H1 (cell line): ENCODE measurements at regions not wholly inside any gene's neighbourhood (a gene's known extent, or its start where the extent isn't known, plus 50 kb on each side); places are given as distances from the start of the nearest gene placed in this dataset.

Experiments
- CTCF ChIA-PET: fragments of 300-600 bp; sonication (Branson Sonifier 250); formaldehyde crosslinking; loops from one replicate; lab custom pipeline; 2021; ENCODE audit not compliant: partially characterized antibody; lab: Charles Lee
- POLR2A ChIA-PET: fragments of 300-600 bp; sonication (Branson Sonifier 250); formaldehyde crosslinking; loops from one replicate; lab custom pipeline; 2021; ENCODE audit warnings: inconsistent platforms; ENCODE audit not compliant: partially characterized antibody; lab: Charles Lee
- DNase-seq, 2 experiments: peaks; one replicate each; pipeline versions ENCODE4 v3.0.0 to v3.0.0-alpha.2; 2010 to 2022; ENCODE audit warnings: low spot score in 2 of 2, low read depth in 1 of 2, mixed read lengths in 1 of 2
- FAIRE-seq: peaks from 2 replicates; lab custom pipeline; 2011; peaks lifted over from hg19 to GRCh38; lab: Jason Lieb, UNC
- H2AFZ ChIP-seq: 2 replicates; pipeline ENCODE4 v1.8.1; 2012; ENCODE audit warnings: low read length, inconsistent platforms
- H2AK5ac ChIP-seq: 2 replicates; pipeline ENCODE4 v1.6.1; 2013; ENCODE audit warnings: low read depth, low read length
- H2BK120ac ChIP-seq: replicated peaks from 2 replicates; pipeline ENCODE3; 2013; ENCODE audit warnings: low read depth, low read length, inconsistent platforms
- H2BK12ac ChIP-seq: 2 replicates; pipeline ENCODE4 v1.6.1; 2013; ENCODE audit warnings: low read depth, low read length
- H2BK15ac ChIP-seq: 2 replicates; pipeline ENCODE4 v1.6.1; 2013; ENCODE audit warnings: low read length
- H2BK20ac ChIP-seq: 2 replicates; pipeline ENCODE4 v1.6.1; 2013; ENCODE audit warnings: low read length
- H2BK5ac ChIP-seq: 2 replicates; pipeline ENCODE4 v1.6.1; 2013; ENCODE audit warnings: low read depth, low read length
- H3K14ac ChIP-seq: 2 replicates; pipeline ENCODE4 v1.6.1; 2013; ENCODE audit warnings: inconsistent platforms; ENCODE audit not compliant: insufficient read length
- H3K18ac ChIP-seq: 2 replicates; pipeline ENCODE4 v1.6.1; 2013; ENCODE audit warnings: low read length; ENCODE audit errors: extremely low read depth
- H3K23ac ChIP-seq: 2 replicates; pipeline ENCODE4 v1.6.1; 2013; ENCODE audit warnings: inconsistent platforms; ENCODE audit not compliant: insufficient read length
- H3K23me2 ChIP-seq: 2 replicates; pipeline ENCODE4 v1.6.1; 2013; ENCODE audit warnings: low read depth, low read length
- H3K27ac ChIP-seq: 2 replicates; pipeline ENCODE4 v1.6.1; 2011; ENCODE audit warnings: low read depth, low read length, inconsistent platforms
- H3K27me3 ChIP-seq, 4 experiments: replicated peaks in 1 of 4; 1 replicate in 1 of 4; 2 replicates in 3 of 4; pipeline versions ENCODE4 v1.6.1 to v1.8.1; 2011 to 2013; ENCODE audit warnings: low read length in 3 of 4, mild to moderate bottlenecking in 3 of 4, inconsistent platforms in 2 of 4, mixed read lengths in 2 of 4, moderate library complexity in 1 of 4; ENCODE audit not compliant: control insufficient read depth in 3 of 4, insufficient read depth in 3 of 4; ENCODE audit errors: extremely low read depth in 1 of 4
- H3K36me3 ChIP-seq, 4 experiments: 2 replicates each; pipeline versions ENCODE4 v1.6.1 to v1.8.1; 2011 to 2013; ENCODE audit warnings: mild to moderate bottlenecking in 4 of 4, low read length in 3 of 4, moderate library complexity in 2 of 4, control low read depth in 1 of 4, inconsistent platforms in 1 of 4; ENCODE audit not compliant: insufficient read depth in 4 of 4, control insufficient read depth in 2 of 4
- H3K4ac ChIP-seq: replicated peaks from 2 replicates; pipeline ENCODE3; 2013; ENCODE audit warnings: low read length, low read depth, mixed read lengths, inconsistent platforms; ENCODE audit not compliant: insufficient read length
- H3K4me1 ChIP-seq, 4 experiments: replicated peaks in 1 of 4; 1 replicate in 1 of 4; 2 replicates in 3 of 4; pipeline versions ENCODE4 v1.6.1 to v1.8.1; 2011 to 2013; ENCODE audit warnings: low read length in 3 of 4, inconsistent platforms in 2 of 4, mixed read lengths in 1 of 4; ENCODE audit not compliant: insufficient read depth in 4 of 4, control insufficient read depth in 3 of 4
- H3K4me2 ChIP-seq, 2 experiments: 2 replicates each; pipeline versions ENCODE4 v1.6.1 to v1.8.1; 2011 to 2013; ENCODE audit warnings: low read depth in 2 of 2, low read length in 2 of 2, control low read depth in 1 of 2, inconsistent platforms in 1 of 2, mild to moderate bottlenecking in 1 of 2; ENCODE audit not compliant: insufficient read depth in 1 of 2
- H3K4me3 ChIP-seq, 4 experiments: fragments of 200-600, 300-600 bp in 1 of 4; sonication (generic), shearing (Covaris generic), sonication (Bioruptor Twin) in 1 of 4; 2 replicates each; pipeline versions ENCODE4 v1.5.1 to v1.8.1; 2011 to 2016; ENCODE audit warnings: low read length in 4 of 4, low read depth in 3 of 4, control low read depth in 2 of 4, inconsistent platforms in 2 of 4, mild to moderate bottlenecking in 2 of 4, mixed read lengths in 1 of 4, moderate library complexity in 1 of 4; ENCODE audit not compliant: insufficient read depth in 2 of 4; ENCODE audit errors: extremely low read depth in 1 of 4
- H3K56ac ChIP-seq: replicated peaks from 2 replicates; pipeline ENCODE3; 2013; ENCODE audit warnings: low read depth, mild to moderate bottlenecking, mixed read lengths, low read length, inconsistent platforms; ENCODE audit not compliant: insufficient read length
- H3K79me1 ChIP-seq: 2 replicates; pipeline ENCODE4 v1.6.1; 2013; ENCODE audit warnings: low read depth, low read length, control low read depth
- H3K79me2 ChIP-seq, 2 experiments: 2 replicates each; pipeline versions ENCODE4 v1.6.1 to v1.8.1; 2012 to 2013; ENCODE audit warnings: low read length in 2 of 2, mild to moderate bottlenecking in 2 of 2, inconsistent platforms in 1 of 2; ENCODE audit not compliant: insufficient read depth in 2 of 2, control insufficient read depth in 1 of 2
- H3K9ac ChIP-seq, 4 experiments: replicated peaks in 1 of 4; 1 replicate in 1 of 4; 2 replicates in 3 of 4; pipeline versions ENCODE4 v1.6.1 to v1.8.1; 2011 to 2013; ENCODE audit warnings: low read depth in 3 of 4, low read length in 3 of 4, control low read depth in 2 of 4, mild to moderate bottlenecking in 2 of 4, moderate library complexity in 2 of 4, inconsistent platforms in 1 of 4; ENCODE audit errors: extremely low read depth in 1 of 4
- H3K9me3 ChIP-seq, 2 experiments: 2 replicates each; pipeline versions ENCODE4 v1.6.1 to v1.8.1; 2012 to 2013; ENCODE audit warnings: mild to moderate bottlenecking in 2 of 2, moderate library complexity in 2 of 2, control low read depth in 1 of 2, inconsistent platforms in 1 of 2, low read depth in 1 of 2, low read length in 1 of 2, mixed read lengths in 1 of 2; ENCODE audit not compliant: insufficient read depth in 2 of 2
- H4K20me1 ChIP-seq, 2 experiments: replicated peaks in 1 of 2; 2 replicates each; pipeline versions ENCODE3 to v1.8.1; 2011 to 2013; ENCODE audit warnings: inconsistent platforms in 2 of 2, low read length in 2 of 2, mild to moderate bottlenecking in 1 of 2; ENCODE audit not compliant: insufficient read depth in 2 of 2, control insufficient read depth in 1 of 2
- H4K5ac ChIP-seq: 2 replicates; pipeline ENCODE4 v1.6.1; 2013; ENCODE audit warnings: low read length, low read depth, mixed read lengths, inconsistent platforms; ENCODE audit not compliant: insufficient read length
- H4K8ac ChIP-seq: 2 replicates; pipeline ENCODE4 v1.8.0; 2013; ENCODE audit warnings: mild to moderate bottlenecking, moderate library complexity, low read length, inconsistent platforms; ENCODE audit not compliant: insufficient read depth; ENCODE audit errors: extremely low read depth
- H4K91ac ChIP-seq: replicated peaks from 2 replicates; pipeline ENCODE3; 2013; ENCODE audit warnings: low read length, mixed read lengths, inconsistent platforms; ENCODE audit not compliant: insufficient read length
- EZH2 ChIP-seq: fragments of 200-600 bp; sonication (generic); IDR thresholded peaks from 2 replicates; pipeline ENCODE4 v1.7.1; 2012; ENCODE audit warnings: low read depth, mild to moderate bottlenecking, moderate library complexity, low read length, inconsistent platforms; ENCODE audit not compliant: severe bottlenecking
- HDAC2 ChIP-seq, 2 experiments: fragments of 300-600 bp in 1 of 2; sonication (generic) in 1 of 2; IDR thresholded peaks; 2 replicates each; pipeline ENCODE4 v1.6.1; 2011 to 2012; ENCODE audit warnings: low read depth in 2 of 2, low read length in 2 of 2, mild to moderate bottlenecking in 2 of 2, moderate library complexity in 2 of 2, borderline replicate concordance in 1 of 2, inconsistent platforms in 1 of 2
- JUN ChIP-seq: IDR thresholded peaks from 2 replicates; pipeline ENCODE4 v1.6.1; 2011; ENCODE audit warnings: low read depth, mild to moderate bottlenecking, improper control_type of control experiment, low read length
- KDM4A ChIP-seq: IDR thresholded peaks from one replicate; pipeline ENCODE4 v1.7.1; 2012; ENCODE audit warnings: low read depth, mild to moderate bottlenecking, moderate library complexity, low read length, inconsistent platforms; ENCODE audit not compliant: severe bottlenecking
- MAFK ChIP-seq: IDR thresholded peaks from 2 replicates; pipeline ENCODE4 v1.6.1; 2012; ENCODE audit warnings: low read depth, mild to moderate bottlenecking, improper control_type of control experiment, low read length
- NANOG ChIP-seq: IDR thresholded peaks from 2 replicates; pipeline ENCODE4 v1.6.1; 2011; ENCODE audit warnings: low read length, low read depth, mild to moderate bottlenecking, inconsistent platforms; ENCODE audit not compliant: insufficient read depth, poor library complexity, severe bottlenecking
- RBBP5 ChIP-seq: IDR thresholded peaks from 2 replicates; pipeline ENCODE4 v1.7.1; 2012; ENCODE audit warnings: low read depth, mild to moderate bottlenecking, inconsistent platforms, low read length, moderate library complexity, borderline replicate concordance
- SIRT6 ChIP-seq: IDR thresholded peaks from one replicate; pipeline ENCODE4 v1.7.1; 2012; ENCODE audit warnings: low read length, inconsistent platforms
- SP1 ChIP-seq: IDR thresholded peaks from 2 replicates; pipeline ENCODE4 v1.6.1; 2011; ENCODE audit warnings: low read depth, low read length
- SP4 ChIP-seq: IDR thresholded peaks from 2 replicates; pipeline ENCODE4 v1.6.1; 2012; ENCODE audit warnings: low read length, inconsistent platforms
- SUZ12 ChIP-seq: fragments of 200-600 bp; sonication (generic); IDR thresholded peaks from 2 replicates; pipeline ENCODE4 v1.6.1; 2012; ENCODE audit warnings: mild to moderate bottlenecking, inconsistent platforms, low read length, moderate library complexity, mixed read lengths
- WGBS, 2 experiments: shearing (Covaris generic) in 1 of 2; methylation state at CpG; one replicate each; pipeline versions ENCODE4 v1.1.6 to v1.1.7; 2013 to 2015; ENCODE audit warnings: low lambda C conversion rate in 2 of 2, mixed read lengths in 2 of 2, inconsistent platforms in 1 of 2, low coverage in 1 of 2, missing lambda C conversion rate in 1 of 2; ENCODE audit not compliant: insufficient replicate concordance in 2 of 2, insufficient coverage in 1 of 2, insufficient read length in 1 of 2; ENCODE audit errors: extremely low coverage in 1 of 2, missing lambda C conversion rate in 1 of 2; 5-methylcytosine and 5-hydroxymethylcytosine counted together
- TF ChIP-seq, protein P1 (sequence below): IDR thresholded peaks from 2 replicates; pipeline ENCODE4 v1.6.1; 2011; ENCODE audit warnings: low read length, improper control_type of control experiment

GRCh38 chr4:37132975-37133360 lies 111.6 kb upstream of the NWD2 start:
- H2BK12ac ChIP-seq, result no peak overlapping the region
- H3K79me1 ChIP-seq, result no peaks in the 10 kb centered on the region
- no peak overlapping the region for H4K5ac ChIP-seq
- no peaks in the 10 kb centered on the region for H4K20me1 ChIP-seq
- H2AK5ac ChIP-seq, result no peak overlapping the region
- no peaks in the 10 kb centered on the region for H3K9me3 ChIP-seq
- H2BK5ac ChIP-seq, result no peak overlapping the region
- no peaks in the 10 kb centered on the region for H3K79me2 ChIP-seq
- no peak overlapping the region for H3K4me2 ChIP-seq
- CTCF ChIA-PET, result interaction anchor here (1.1 to 1.9 kb wide), 7 partner anchors 10 to 734 kb away, joined by 3 to 17 read pairs (median 4); no protein-coding TSS in a partner anchor
- H2BK15ac ChIP-seq, result no peak overlapping the region
- no peak overlapping the region for H3K4ac ChIP-seq
- H4K8ac ChIP-seq, result no peak overlapping the region
- H3K18ac ChIP-seq, result no peak overlapping the region
- H2AFZ ChIP-seq, result no peak overlapping the region
- H2BK120ac ChIP-seq, result no peak overlapping the region
- no peak for FAIRE-seq
- POLR2A ChIA-PET, result no interaction called here
- H3K23me2 ChIP-seq, result no peaks in the 10 kb centered on the region
- H3K14ac ChIP-seq, result no peak overlapping the region
- no peak for DNase-seq
- H3K23ac ChIP-seq, result no peak overlapping the region
- H3K4me1 ChIP-seq, result no peaks in the 10 kb centered on the region
- no peak overlapping the region for H3K4me3 ChIP-seq
- H3K36me3 ChIP-seq, result no peaks in the 10 kb centered on the region
- H2BK20ac ChIP-seq, result no peak overlapping the region
- H3K27ac ChIP-seq, result no peak overlapping the region
- H3K27me3 ChIP-seq, result no peaks in the 10 kb centered on the region
- H4K91ac ChIP-seq, result no peak overlapping the region
- no peak overlapping the region for H3K56ac ChIP-seq
- H3K9ac ChIP-seq, result no peak overlapping the region
- WGBS, 2 experiments, result 100% methylated on average over 1 of the region's 1 CpG; no CpG with 5 or more reads in 1 of the 2 experiments
- no peak for TF ChIP-seq JUN
- no peak for TF ChIP-seq SUZ12
- no peak for TF ChIP-seq SP4
- TF ChIP-seq SIRT6, result no peak
- TF ChIP-seq HDAC2 (IDR thresholded peaks at IDR 0.05; ENCODE audit: borderline replicate concordance in 1 of 2, low read depth in 2 of 2, low read length in 2 of 2), result no peak
- TF ChIP-seq SP1, result no peak
- TF ChIP-seq RBBP5, result no peak
- TF ChIP-seq MAFK, result no peak
- TF ChIP-seq NANOG, result no peak
- no peak for TF ChIP-seq EZH2
- no peak for TF ChIP-seq KDM4A
- TF ChIP-seq, protein P1, sequence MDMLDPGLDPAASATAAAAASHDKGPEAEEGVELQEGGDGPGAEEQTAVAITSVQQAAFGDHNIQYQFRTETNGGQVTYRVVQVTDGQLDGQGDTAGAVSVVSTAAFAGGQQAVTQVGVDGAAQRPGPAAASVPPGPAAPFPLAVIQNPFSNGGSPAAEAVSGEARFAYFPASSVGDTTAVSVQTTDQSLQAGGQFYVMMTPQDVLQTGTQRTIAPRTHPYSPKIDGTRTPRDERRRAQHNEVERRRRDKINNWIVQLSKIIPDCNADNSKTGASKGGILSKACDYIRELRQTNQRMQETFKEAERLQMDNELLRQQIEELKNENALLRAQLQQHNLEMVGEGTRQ, result no peak
